ENCODE measurements at regions not wholly inside any gene's neighbourhood (a gene's known extent, or its start where the extent isn't known, plus 50 kb on each side); places are given as distances from the start of the nearest gene placed in this dataset.

- no peak for DNase-seq (ENCODE audit: low spot score)
- TF ChIP-seq CTCF (IDR thresholded peaks at IDR 0.05; ENCODE audit: extremely low read depth, insufficient read depth, missing control alignments), result no peak
- in situ Hi-C loops (cut with MboI; ENCODE audit: low pct_unique_long_range_greater_than_20kb, low sequenced_read_pairs, unreplicated experiment), result no loop called here
Measured at GRCh38 chr13:99834246-99834645, 137.3 kb downstream of the ZIC5 start.

GRCh38 chr13:99832347-99832746 lies 139.2 kb downstream of the ZIC5 start:
- no peak for DNase-seq (ENCODE audit: low spot score)
- in situ Hi-C loops (cut with MboI; ENCODE audit: low pct_unique_long_range_greater_than_20kb, low sequenced_read_pairs, unreplicated experiment), result no loop called here
- no peak for TF ChIP-seq CTCF (IDR thresholded peaks at IDR 0.05; ENCODE audit: extremely low read depth, insufficient read depth, missing control alignments)

GRCh38 chr13:99830931-99831330 lies 140.6 kb downstream of the ZIC5 start:
- DNase-seq (ENCODE audit: low spot score), result no peak
- in situ Hi-C loops (cut with MboI; ENCODE audit: low pct_unique_long_range_greater_than_20kb, low sequenced_read_pairs, unreplicated experiment), result no loop called here
- no peak for TF ChIP-seq CTCF (IDR thresholded peaks at IDR 0.05; ENCODE audit: extremely low read depth, insufficient read depth, missing control alignments)

GRCh38 chr13:99829593-99830239 lies 141.9 kb downstream of the ZIC5 start:
- no peak for DNase-seq (ENCODE audit: low spot score)
- in situ Hi-C loops (cut with MboI; ENCODE audit: low pct_unique_long_range_greater_than_20kb, low sequenced_read_pairs, unreplicated experiment), result no loop called here
- TF ChIP-seq CTCF (IDR thresholded peaks at IDR 0.05; ENCODE audit: extremely low read depth, insufficient read depth, missing control alignments), result no peak

- TF ChIP-seq CTCF (IDR thresholded peaks at IDR 0.05; ENCODE audit: extremely low read depth, insufficient read depth, missing control alignments), result no peak
- in situ Hi-C loops (cut with MboI; ENCODE audit: low pct_unique_long_range_greater_than_20kb, low sequenced_read_pairs, unreplicated experiment), result no loop called here
- no peak for DNase-seq (ENCODE audit: low spot score)
Measured at GRCh38 chr13:99829161-99829560, 142.4 kb downstream of the ZIC5 start.

- TF ChIP-seq CTCF (IDR thresholded peaks at IDR 0.05; ENCODE audit: extremely low read depth, insufficient read depth, missing control alignments), result no peak
- no peak for DNase-seq (ENCODE audit: low spot score)
- in situ Hi-C loops (cut with MboI; ENCODE audit: low pct_unique_long_range_greater_than_20kb, low sequenced_read_pairs, unreplicated experiment), result no loop called here
Measured at GRCh38 chr13:99828735-99829134, 142.8 kb downstream of the ZIC5 start.
